B cell (primary cell): ENCODE measurements at regions not wholly inside any gene's neighbourhood (a gene's known extent, or its start where the extent isn't known, plus 50 kb on each side); places are given as distances from the start of the nearest gene placed in this dataset.

Experiments used
- ATAC-seq: fragments of 200-7000 bp; cut with Tn5 transposase; one replicate; pipeline ENCODE4 v1.10.0; 2021; ENCODE audit warnings: low read depth, mild to moderate bottlenecking, moderate number of reproducible peaks, moderate library complexity
- CTCF ChIA-PET: fragments of 350-600 bp; sonication (Branson Sonifier 250); formaldehyde crosslinking; loops from one replicate; lab custom pipeline; 2021; ENCODE audit warnings: antibody characterized with exemption, inconsistent platforms; lab: Charles Lee
- POLR2A ChIA-PET: fragments of 350-600 bp; sonication (Branson Sonifier 250); formaldehyde crosslinking; loops from one replicate; lab custom pipeline; 2021; ENCODE audit warnings: antibody characterized with exemption; lab: Charles Lee
- DNase-seq: peaks from one replicate; pipeline ENCODE4 v3.0.0; 2013
- H2AFZ ChIP-seq: 2 replicates; pipeline ENCODE4 v1.6.1; 2012; ENCODE audit warnings: mild to moderate bottlenecking, low read depth, low read length; ENCODE audit not compliant: insufficient read depth, poor library complexity, severe bottlenecking
- H3K27ac ChIP-seq, 2 donors: 1 replicate in 1 of 2; 2 replicates in 1 of 2; pipeline ENCODE4 v1.5.1; 2012 to 2013; ENCODE audit warnings: low read length in 2 of 2, mild to moderate bottlenecking in 2 of 2, moderate library complexity in 1 of 2
- H3K27me3 ChIP-seq, 4 experiments: fragments of 200-600 bp in 1 of 4; sonication (generic) in 1 of 4; replicated peaks in 1 of 4; 1 replicate in 2 of 4; 2 replicates in 2 of 4; pipeline versions ENCODE4 v1.6.1 to v1.7.0; 2013 to 2016; ENCODE audit warnings: low read length in 3 of 4, mild to moderate bottlenecking in 2 of 4, mixed read lengths in 1 of 4, moderate library complexity in 1 of 4; ENCODE audit not compliant: insufficient read depth in 4 of 4, control insufficient read depth in 3 of 4; ENCODE audit errors: control extremely low read depth in 1 of 4
- H3K36me3 ChIP-seq, 2 experiments: replicated peaks in 1 of 2; 1 replicate in 1 of 2; 2 replicates in 1 of 2; pipeline versions ENCODE4 v1.6.1 to v1.7.1; 2013; ENCODE audit warnings: low read length in 1 of 2; ENCODE audit not compliant: insufficient read depth in 2 of 2, control insufficient read depth in 1 of 2; ENCODE audit errors: control extremely low read depth in 1 of 2, extremely low read depth in 1 of 2
- H3K4me1 ChIP-seq, 2 donors: fragments of 200-600 bp in 1 of 2; sonication (generic) in 1 of 2; 1 replicate in 1 of 2; 2 replicates in 1 of 2; pipeline versions ENCODE4 v1.5.1 to v1.6.1; 2013 to 2017; ENCODE audit warnings: low read length in 2 of 2; ENCODE audit not compliant: control insufficient read depth in 2 of 2, insufficient read depth in 2 of 2
- H3K4me2 ChIP-seq: replicated peaks from 2 replicates; pipeline ENCODE3; 2012; ENCODE audit warnings: mild to moderate bottlenecking, low read depth, low read length; ENCODE audit not compliant: poor library complexity, severe bottlenecking
- H3K4me3 ChIP-seq, 5 experiments: fragments of 200-600 bp in 1 of 5; sonication (generic) in 1 of 5; 1 replicate in 3 of 5; 2 replicates in 2 of 5; pipeline versions ENCODE4 v1.5.1 to v1.7.0; 2011 to 2016; ENCODE audit warnings: low read length in 4 of 5, mild to moderate bottlenecking in 4 of 5, low read depth in 2 of 5, control low read depth in 1 of 5, moderate library complexity in 1 of 5; ENCODE audit not compliant: insufficient read depth in 1 of 5; ENCODE audit errors: control extremely low read depth in 1 of 5, extremely low read depth in 1 of 5
- H3K79me2 ChIP-seq: fragments of 200-600 bp; sonication (generic); one replicate; pipeline ENCODE4 v1.6.0; 2016; ENCODE audit warnings: low read length; ENCODE audit not compliant: control insufficient read depth, insufficient read depth
- H3K9ac ChIP-seq: fragments of 200-600 bp; sonication (generic); 2 replicates; pipeline ENCODE4 v1.6.1; 2017; ENCODE audit warnings: mild to moderate bottlenecking, low read length, moderate library complexity
- H3K9me3 ChIP-seq, 3 donors: one replicate each; pipeline versions ENCODE4 v1.6.1 to v1.7.1; 2013; ENCODE audit warnings: low read length in 2 of 3; ENCODE audit not compliant: control insufficient read depth in 2 of 3, insufficient read depth in 1 of 3; ENCODE audit errors: control extremely low read depth in 1 of 3
- H4K20me1 ChIP-seq: 2 replicates; pipeline ENCODE4 v1.6.0; 2012; ENCODE audit warnings: mild to moderate bottlenecking, low read length; ENCODE audit not compliant: insufficient read depth, control insufficient read depth, poor library complexity, severe bottlenecking
- H3K27ac Mint-ChIP-seq: one replicate; pipeline ENCODE4 v1.8.0; 2021; ENCODE audit warnings: mixed read lengths
- H3K27me3 Mint-ChIP-seq: one replicate; pipeline ENCODE4 v1.8.0; 2021; ENCODE audit warnings: mixed read lengths
- H3K4me1 Mint-ChIP-seq: one replicate; pipeline ENCODE4 v1.8.0; 2021; ENCODE audit warnings: mixed read lengths
- H3K4me3 Mint-ChIP-seq: one replicate; pipeline ENCODE4 v1.8.0; 2021; ENCODE audit warnings: mixed read lengths
- H3K9me3 Mint-ChIP-seq: one replicate; pipeline ENCODE4 v1.8.0; 2022; ENCODE audit warnings: mixed read lengths; ENCODE audit not compliant: insufficient read depth
- EZH2 ChIP-seq: IDR thresholded peaks from 2 replicates; pipeline ENCODE4 v1.6.1; 2012; ENCODE audit warnings: borderline replicate concordance, low read depth, mild to moderate bottlenecking, moderate library complexity, low read length; ENCODE audit not compliant: insufficient read depth, poor library complexity, severe bottlenecking
- WGBS: methylation state at CpG from one replicate; pipeline ENCODE4 v1.1.5; 2013; ENCODE audit warnings: missing lambda C conversion rate; ENCODE audit not compliant: insufficient coverage; 5-methylcytosine and 5-hydroxymethylcytosine counted together
- intact Hi-C: fragments of 100-400 bp; cut with micrococcal nuclease; formaldehyde crosslinking; loops from one replicate; pipeline ENCODE4 v1.10.0; 2022
- TF ChIP-seq, protein P1 (sequence below): fragments of 200-600 bp; IDR thresholded peaks from one replicate; pipeline ENCODE4 v1.8.0; 2022; ENCODE audit warnings: antibody characterized with exemption, mild to moderate bottlenecking

DNA sequence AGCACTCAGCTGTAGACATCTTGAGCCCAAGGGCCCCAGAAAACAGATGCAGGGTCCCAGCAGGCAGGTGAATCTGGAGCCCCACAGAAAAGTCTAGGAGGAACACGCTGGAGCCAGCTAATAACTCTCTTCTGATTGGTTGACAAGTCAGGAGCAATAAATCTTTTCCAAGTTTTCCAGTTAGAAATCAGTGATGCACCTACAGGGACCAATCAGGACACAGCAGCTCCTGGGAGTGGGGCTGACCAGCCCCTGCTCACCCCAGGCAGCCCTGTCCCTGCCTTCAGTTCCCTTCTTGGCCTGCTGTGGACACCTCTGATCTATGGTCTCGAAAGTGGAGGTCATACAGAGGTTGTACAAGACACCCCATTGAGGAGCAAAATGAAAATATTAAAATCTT is 75.7 kb downstream of the KCNF1 start:
- no peak overlapping the region for H3K4me3 ChIP-seq
- Mint-ChIP-seq H3K27ac (no peak overlapping the region), H3K4me3 (no peak overlapping the region), H3K4me1 (no peaks in the 10 kb centered on the region), H3K9me3 (no peaks in the 10 kb centered on the region), H3K27me3 (peaks cover 13% of the 10 kb centered on the region)
- no peaks in the 10 kb centered on the region for H3K4me1 ChIP-seq
- no peaks in the 10 kb centered on the region for H3K79me2 ChIP-seq
- H3K27me3 ChIP-seq, result no peaks in the 10 kb centered on the region
- POLR2A ChIA-PET, result no interaction called here
- H2AFZ ChIP-seq, result no peak overlapping the region
- intact Hi-C loops, result no loop called here
- H3K9me3 ChIP-seq, result no peaks in the 10 kb centered on the region
- no peak for DNase-seq
- CTCF ChIA-PET, result no interaction called here
- no peak overlapping the region for H3K9ac ChIP-seq
- H3K36me3 ChIP-seq, result no peaks in the 10 kb centered on the region
- H3K4me2 ChIP-seq, result no peak overlapping the region
- no peaks in the 10 kb centered on the region for H4K20me1 ChIP-seq
- WGBS, result 100% methylated on average over 1 of the region's 2 CpGs
- no peak overlapping the region for H3K27ac ChIP-seq
- TF ChIP-seq EZH2, result no peak
- TF ChIP-seq, protein P1, sequence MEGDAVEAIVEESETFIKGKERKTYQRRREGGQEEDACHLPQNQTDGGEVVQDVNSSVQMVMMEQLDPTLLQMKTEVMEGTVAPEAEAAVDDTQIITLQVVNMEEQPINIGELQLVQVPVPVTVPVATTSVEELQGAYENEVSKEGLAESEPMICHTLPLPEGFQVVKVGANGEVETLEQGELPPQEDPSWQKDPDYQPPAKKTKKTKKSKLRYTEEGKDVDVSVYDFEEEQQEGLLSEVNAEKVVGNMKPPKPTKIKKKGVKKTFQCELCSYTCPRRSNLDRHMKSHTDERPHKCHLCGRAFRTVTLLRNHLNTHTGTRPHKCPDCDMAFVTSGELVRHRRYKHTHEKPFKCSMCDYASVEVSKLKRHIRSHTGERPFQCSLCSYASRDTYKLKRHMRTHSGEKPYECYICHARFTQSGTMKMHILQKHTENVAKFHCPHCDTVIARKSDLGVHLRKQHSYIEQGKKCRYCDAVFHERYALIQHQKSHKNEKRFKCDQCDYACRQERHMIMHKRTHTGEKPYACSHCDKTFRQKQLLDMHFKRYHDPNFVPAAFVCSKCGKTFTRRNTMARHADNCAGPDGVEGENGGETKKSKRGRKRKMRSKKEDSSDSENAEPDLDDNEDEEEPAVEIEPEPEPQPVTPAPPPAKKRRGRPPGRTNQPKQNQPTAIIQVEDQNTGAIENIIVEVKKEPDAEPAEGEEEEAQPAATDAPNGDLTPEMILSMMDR, result no peak
- ATAC-seq, result no peak

- Histone ChIP-seq H3K4me3 (no peak overlapping the region), H3K4me1 (no peaks in the 10 kb centered on the region), H3K27ac (no peak overlapping the region), H3K9ac (no peak overlapping the region), H2AFZ (no peak overlapping the region), H4K20me1 (no peaks in the 10 kb centered on the region), H3K79me2 (no peaks in the 10 kb centered on the region), H3K27me3 (no peaks in the 10 kb centered on the region), H3K4me2 (no peak overlapping the region), H3K9me3 (no peaks in the 10 kb centered on the region), H3K36me3 (no peaks in the 10 kb centered on the region)
- no peak overlapping the region for H3K4me3 Mint-ChIP-seq
- H3K4me1 Mint-ChIP-seq, result no peaks in the 10 kb centered on the region
- DNase-seq (no peak), ATAC-seq (no peak)
- intact Hi-C loops, result no loop called here
- peaks cover 13% of the 10 kb centered on the region for H3K27me3 Mint-ChIP-seq
- H3K9me3 Mint-ChIP-seq, result no peaks in the 10 kb centered on the region
- no peak for TF ChIP-seq EZH2
- TF ChIP-seq, protein P1, result no peak
- ChIA-PET POLR2A (no interaction called here), CTCF (no interaction called here)
- 93% methylated on average over 1 of the region's 3 CpGs for WGBS
- no peak overlapping the region for H3K27ac Mint-ChIP-seq
These were observed 76.1 kb downstream of the KCNF1 start for GRCh38 chr2:10987861-10988260.
